A673 (cell line): ENCODE measurements at regions not wholly inside any gene's neighbourhood (a gene's known extent, or its start where the extent isn't known, plus 50 kb on each side); places are given as distances from the start of the nearest gene placed in this dataset.

Source experiments
- CTCF ChIP-seq: fragments of 300-800, 200-600 bp; sonication (generic); conservative IDR thresholded peaks from 2 replicates; pipeline ENCODE4 v1.5.1; 2017; ENCODE audit warnings: low read depth, mild to moderate bottlenecking, antibody characterized with exemption, low read length, moderate library complexity, mixed read lengths
- EZH2 ChIP-seq: fragments of 200-600 bp; sonication (generic); IDR thresholded peaks from 2 replicates; pipeline ENCODE4 v1.6.1; 2017; ENCODE audit warnings: borderline replicate concordance, low read depth, mild to moderate bottlenecking, mixed read lengths, antibody characterized with exemption, low read length; ENCODE audit not compliant: poor library complexity, severe bottlenecking

- TF ChIP-seq CTCF = no peak
- TF ChIP-seq EZH2 = no peak
Observed at GRCh38 chr2:157940024-157940423, 63.9 kb upstream of the ACVR1 start.
